ENCODE measurements at regions not wholly inside any gene's neighbourhood (a gene's known extent, or its start where the extent isn't known, plus 50 kb on each side); places are given as distances from the start of the nearest gene placed in this dataset.
"Not testable (repeated sequence)": the region's sequence is repeated elsewhere in the genome, so short reads cannot be mapped to it uniquely, and the experiment has no call there.

- DNase-seq; H3K4me3 ChIP-seq (ENCODE audit: low read depth, low read length); H3K36me3 Mint-ChIP-seq (ENCODE audit: insufficient read depth, unreplicated experiment); H3K4me1 ChIP-seq; H3K9me3 Mint-ChIP-seq (ENCODE audit: unreplicated experiment); intact Hi-C loops (cut with micrococcal nuclease; ENCODE audit: unreplicated experiment); H3K27ac Mint-ChIP-seq (ENCODE audit: unreplicated experiment); CTCF ChIA-PET; H3K9me3 ChIP-seq; H3K36me3 ChIP-seq (ENCODE audit: control insufficient read depth, insufficient read depth, low read length); POLR2A ChIA-PET; H3K27me3 Mint-ChIP-seq (ENCODE audit: insufficient read depth, unreplicated experiment); BruUV-seq (replicated peaks); H3K4me1 Mint-ChIP-seq (ENCODE audit: low read depth, unreplicated experiment); H3K4me3 Mint-ChIP-seq (ENCODE audit: unreplicated experiment); H3K27me3 ChIP-seq (replicated peaks; ENCODE audit: control insufficient read depth, insufficient read depth, low read length): not testable (repeated sequence)
Measured at GRCh38 chr5:71343994-71344393, 111.5 kb upstream of the BDP1 start.

- H3K36me3 ChIP-seq (ENCODE audit: control insufficient read depth, insufficient read depth, low read length); H3K4me3 ChIP-seq (ENCODE audit: low read depth, low read length); H3K4me3 Mint-ChIP-seq (ENCODE audit: unreplicated experiment); H3K27me3 ChIP-seq (replicated peaks; ENCODE audit: control insufficient read depth, insufficient read depth, low read length); DNase-seq; intact Hi-C loops (cut with micrococcal nuclease; ENCODE audit: unreplicated experiment); BruUV-seq (replicated peaks); H3K4me1 ChIP-seq; H3K9me3 ChIP-seq; CTCF ChIA-PET; H3K9me3 Mint-ChIP-seq (ENCODE audit: unreplicated experiment); POLR2A ChIA-PET; H3K4me1 Mint-ChIP-seq (ENCODE audit: low read depth, unreplicated experiment); H3K27ac Mint-ChIP-seq (ENCODE audit: unreplicated experiment); H3K36me3 Mint-ChIP-seq (ENCODE audit: insufficient read depth, unreplicated experiment): not testable (repeated sequence)
- H3K27me3 Mint-ChIP-seq (ENCODE audit: insufficient read depth, unreplicated experiment): peaks cover 11% of the 10 kb centered on the region
Measured at GRCh38 chr5:71372601-71373000, 82.8 kb upstream of the BDP1 start.

GRCh38 chr5:71373054-71373734 is 82.3 kb upstream of the BDP1 start:
- H3K27ac Mint-ChIP-seq (ENCODE audit: unreplicated experiment); H3K36me3 ChIP-seq (ENCODE audit: control insufficient read depth, insufficient read depth, low read length); POLR2A ChIA-PET; H3K27me3 ChIP-seq (replicated peaks; ENCODE audit: control insufficient read depth, insufficient read depth, low read length); CTCF ChIA-PET; DNase-seq; H3K4me1 ChIP-seq; H3K9me3 Mint-ChIP-seq (ENCODE audit: unreplicated experiment); H3K9me3 ChIP-seq; BruUV-seq (replicated peaks); H3K4me3 Mint-ChIP-seq (ENCODE audit: unreplicated experiment); H3K4me1 Mint-ChIP-seq (ENCODE audit: low read depth, unreplicated experiment); H3K36me3 Mint-ChIP-seq (ENCODE audit: insufficient read depth, unreplicated experiment); H3K4me3 ChIP-seq (ENCODE audit: low read depth, low read length); intact Hi-C loops (cut with micrococcal nuclease; ENCODE audit: unreplicated experiment): not testable (repeated sequence)
- peaks cover 11% of the 10 kb centered on the region for H3K27me3 Mint-ChIP-seq (ENCODE audit: insufficient read depth, unreplicated experiment)

GRCh38 chr5:71384204-71384603 is 71.2 kb upstream of the BDP1 start:
- BruUV-seq (replicated peaks); CTCF ChIA-PET; H3K4me3 Mint-ChIP-seq (ENCODE audit: unreplicated experiment): not testable (repeated sequence)

GRCh38 chr5:71384706-71385105 is 70.7 kb upstream of the BDP1 start:
- ChIA-PET POLR2A (no interaction called here), CTCF (no interaction called here)
- H3K27me3 Mint-ChIP-seq (ENCODE audit: insufficient read depth, unreplicated experiment): no peaks in the 10 kb centered on the region

More at GRCh38 chr5:71384204-71384603, 71.2 kb upstream of the BDP1 start:
- H3K27me3 ChIP-seq (replicated peaks; ENCODE audit: control insufficient read depth, insufficient read depth, low read length); H3K36me3 Mint-ChIP-seq (ENCODE audit: insufficient read depth, unreplicated experiment); H3K4me1 ChIP-seq; POLR2A ChIA-PET; H3K4me1 Mint-ChIP-seq (ENCODE audit: low read depth, unreplicated experiment); intact Hi-C loops (cut with micrococcal nuclease; ENCODE audit: unreplicated experiment); H3K9me3 Mint-ChIP-seq (ENCODE audit: unreplicated experiment); H3K27me3 Mint-ChIP-seq (ENCODE audit: insufficient read depth, unreplicated experiment); DNase-seq; H3K36me3 ChIP-seq (ENCODE audit: control insufficient read depth, insufficient read depth, low read length); H3K9me3 ChIP-seq; H3K4me3 ChIP-seq (ENCODE audit: low read depth, low read length); H3K27ac Mint-ChIP-seq (ENCODE audit: unreplicated experiment): not testable (repeated sequence)

GRCh38 chr5:71385208-71385607 is 70.2 kb upstream of the BDP1 start:
- BruUV-seq (replicated peaks); CTCF ChIA-PET: not testable (repeated sequence)
- DNase-seq: peak in 1 of 2 experiments; percentile 42

More at GRCh38 chr5:71384706-71385105, 70.7 kb upstream of the BDP1 start:
- Mint-ChIP-seq H3K4me1 (ENCODE audit: low read depth, unreplicated experiment) (no peaks in the 10 kb centered on the region), H3K36me3 (ENCODE audit: insufficient read depth, unreplicated experiment) (no peaks in the 10 kb centered on the region), H3K9me3 (ENCODE audit: unreplicated experiment) (no peaks in the 10 kb centered on the region), H3K27ac (ENCODE audit: unreplicated experiment) (no peak overlapping the region), H3K4me3 (ENCODE audit: unreplicated experiment) (no peak overlapping the region)
- no TSS peak for BruUV-seq (replicated peaks)
- DNase-seq: no peak
- no peak overlapping the region for H3K4me3 ChIP-seq (ENCODE audit: low read depth, low read length)
- no peaks in the 10 kb centered on the region for H3K9me3 ChIP-seq
- no peak for TF ChIP-seq CTCF (IDR thresholded peaks at IDR 0.05; ENCODE audit: insufficient read depth in 1 of 2, low read depth in 1 of 2, low read length in 1 of 2, severe bottlenecking in 1 of 2, unreplicated experiment in 1 of 2)
- H3K27me3 ChIP-seq (replicated peaks; ENCODE audit: control insufficient read depth, insufficient read depth, low read length): no peaks in the 10 kb centered on the region
- H3K4me1 ChIP-seq: no peaks in the 10 kb centered on the region
- intact Hi-C loops (cut with micrococcal nuclease; ENCODE audit: unreplicated experiment): no loop called here
- H3K36me3 ChIP-seq (ENCODE audit: control insufficient read depth, insufficient read depth, low read length): no peaks in the 10 kb centered on the region

More at GRCh38 chr5:71385208-71385607, 70.2 kb upstream of the BDP1 start:
- intact Hi-C loops (cut with micrococcal nuclease; ENCODE audit: unreplicated experiment); POLR2A ChIA-PET; H3K4me3 ChIP-seq (ENCODE audit: low read depth, low read length); H3K27ac Mint-ChIP-seq (ENCODE audit: unreplicated experiment); H3K27me3 ChIP-seq (replicated peaks; ENCODE audit: control insufficient read depth, insufficient read depth, low read length); H3K36me3 Mint-ChIP-seq (ENCODE audit: insufficient read depth, unreplicated experiment); H3K9me3 Mint-ChIP-seq (ENCODE audit: unreplicated experiment); H3K4me1 ChIP-seq; H3K27me3 Mint-ChIP-seq (ENCODE audit: insufficient read depth, unreplicated experiment); H3K9me3 ChIP-seq; H3K4me1 Mint-ChIP-seq (ENCODE audit: low read depth, unreplicated experiment); H3K36me3 ChIP-seq (ENCODE audit: control insufficient read depth, insufficient read depth, low read length): not testable (repeated sequence)
- peak overlapping the region; percentile 41 for H3K4me3 Mint-ChIP-seq (ENCODE audit: unreplicated experiment)

Data from Caco-2 (cell line).